ENCODE measurements at regions not wholly inside any gene's neighbourhood (a gene's known extent, or its start where the extent isn't known, plus 50 kb on each side); places are given as distances from the start of the nearest gene placed in this dataset.

- Histone ChIP-seq H3K9me1 (ENCODE audit: control insufficient read depth, extremely low read depth, insufficient read depth, low read length) (no peaks in the 10 kb centered on the region), H3K27ac (ENCODE audit: control insufficient read depth, insufficient read depth, low read length) (no peak overlapping the region), H3K4me1 (ENCODE audit: control insufficient read depth, extremely low read depth, insufficient read depth, low read length) (no peaks in the 10 kb centered on the region), H3K79me2 (ENCODE audit: control insufficient read depth, insufficient read depth, low read length) (no peaks in the 10 kb centered on the region), H3K4me3 (ENCODE audit: control insufficient read depth in 2 of 3, extremely low read depth in 1 of 3, insufficient read depth in 2 of 3, low read depth in 1 of 3, low read length in 3 of 3) (no peak overlapping the region), H4K20me1 (ENCODE audit: control insufficient read depth, extremely low read depth, insufficient read depth, low read length) (no peaks in the 10 kb centered on the region), H2AFZ (ENCODE audit: control insufficient read depth, low read length) (no peak overlapping the region), H3K4me2 (ENCODE audit: control insufficient read depth, extremely low read depth, insufficient read depth, low read depth, low read length) (no peak overlapping the region), H3K27me3 (ENCODE audit: control insufficient read depth, extremely low read depth, insufficient read depth, low read length) (no peaks in the 10 kb centered on the region), H3K36me3 (ENCODE audit: control insufficient read depth in 2 of 2, extremely low read depth in 1 of 2, insufficient read depth in 2 of 2, low read length in 2 of 2) (no peaks in the 10 kb centered on the region), H3K9ac (ENCODE audit: control insufficient read depth, extremely low read depth, insufficient read depth, low read length) (no peak overlapping the region), H3K9me3 (ENCODE audit: control insufficient read depth, low read depth, low read length) (no peaks in the 10 kb centered on the region)
- no peak for TF ChIP-seq EZH2 (IDR thresholded peaks at IDR 0.05; ENCODE audit: low read length)
- TF ChIP-seq CTCF (optimal IDR thresholded peaks at IDR 0.05 in 1 of 3, IDR thresholded peaks at IDR 0.05 in 1 of 3, conservative IDR thresholded peaks at IDR 0.05 in 1 of 3; ENCODE audit: extremely low read depth in 1 of 3, insufficient read depth in 2 of 3, low read length in 3 of 3): no peak
- dilution Hi-C loops (cut with MboI; ENCODE audit: extremely low pct_ligation_motif_present, low sequenced_read_pairs): no loop called here
- DNase-seq (ENCODE audit: low read depth, low spot score): no peak
- no peak for FAIRE-seq
Measured at GRCh38 chr4:67152976-67153375, 392.3 kb downstream of the CENPC start.

- no peak for DNase-seq (ENCODE audit: low read depth, low spot score)
- no peak for FAIRE-seq
- H4K20me1 ChIP-seq (ENCODE audit: control insufficient read depth, extremely low read depth, insufficient read depth, low read length): no peaks in the 10 kb centered on the region
- H3K27me3 ChIP-seq (ENCODE audit: control insufficient read depth, extremely low read depth, insufficient read depth, low read length): no peaks in the 10 kb centered on the region
- H3K36me3 ChIP-seq (ENCODE audit: control insufficient read depth in 2 of 2, extremely low read depth in 1 of 2, insufficient read depth in 2 of 2, low read length in 2 of 2): no peaks in the 10 kb centered on the region
- H3K4me2 ChIP-seq (ENCODE audit: control insufficient read depth, extremely low read depth, insufficient read depth, low read depth, low read length): no peak overlapping the region
- H3K27ac ChIP-seq (ENCODE audit: control insufficient read depth, insufficient read depth, low read length): no peak overlapping the region
- H3K9me3 ChIP-seq (ENCODE audit: control insufficient read depth, low read depth, low read length): no peaks in the 10 kb centered on the region
- no peaks in the 10 kb centered on the region for H3K79me2 ChIP-seq (ENCODE audit: control insufficient read depth, insufficient read depth, low read length)
- no peak overlapping the region for H2AFZ ChIP-seq (ENCODE audit: control insufficient read depth, low read length)
- TF ChIP-seq CTCF (optimal IDR thresholded peaks at IDR 0.05 in 1 of 3, IDR thresholded peaks at IDR 0.05 in 1 of 3, conservative IDR thresholded peaks at IDR 0.05 in 1 of 3; ENCODE audit: extremely low read depth in 1 of 3, insufficient read depth in 2 of 3, low read length in 3 of 3): no peak
- no peak for TF ChIP-seq EZH2 (IDR thresholded peaks at IDR 0.05; ENCODE audit: low read length)
- dilution Hi-C loops (cut with MboI; ENCODE audit: extremely low pct_ligation_motif_present, low sequenced_read_pairs): no loop called here
- no peaks in the 10 kb centered on the region for H3K9me1 ChIP-seq (ENCODE audit: control insufficient read depth, extremely low read depth, insufficient read depth, low read length)
- no peak overlapping the region for H3K9ac ChIP-seq (ENCODE audit: control insufficient read depth, extremely low read depth, insufficient read depth, low read length)
- H3K4me1 ChIP-seq (ENCODE audit: control insufficient read depth, extremely low read depth, insufficient read depth, low read length): no peaks in the 10 kb centered on the region
- H3K4me3 ChIP-seq (ENCODE audit: control insufficient read depth in 2 of 3, extremely low read depth in 1 of 3, insufficient read depth in 2 of 3, low read depth in 1 of 3, low read length in 3 of 3): no peak overlapping the region
Measured at GRCh38 chr4:67151376-67152343, 393.6 kb downstream of the CENPC start.

All from keratinocyte (primary cell).